ENCODE measurements at regions not wholly inside any gene's neighbourhood (a gene's known extent, or its start where the extent isn't known, plus 50 kb on each side); places are given as distances from the start of the nearest gene placed in this dataset.
"Not testable (repeated sequence)": the region's sequence is repeated elsewhere in the genome, so short reads cannot be mapped to it uniquely, and the experiment has no call there.

- H3K27me3 ChIP-seq (ENCODE audit: control insufficient read depth, insufficient read depth, low read length), result no peaks in the 10 kb centered on the region
- H3K36me3 ChIP-seq (ENCODE audit: control insufficient read depth, insufficient read depth, low read length), result no peaks in the 10 kb centered on the region
- no peak overlapping the region for H3K27ac ChIP-seq (ENCODE audit: low read length)
- no peak overlapping the region for H3K4me3 ChIP-seq (ENCODE audit: low read length)
- H3K4me1 ChIP-seq (ENCODE audit: control insufficient read depth, insufficient read depth, low read length), result no peaks in the 10 kb centered on the region
- no peaks in the 10 kb centered on the region for H3K9me3 ChIP-seq (ENCODE audit: control insufficient read depth, low read depth, low read length)
- DNase-seq, result no peak
These were observed 95.5 kb downstream of the BMP15 start for GRCh38 chrX:51006064-51006463.

GRCh38 chrX:51024106-51024696 is 113.7 kb downstream of the BMP15 start:
- no peak for DNase-seq
- Histone ChIP-seq H3K4me3 (ENCODE audit: low read length) (no peak overlapping the region), H3K27ac (ENCODE audit: low read length) (no peak overlapping the region), H3K36me3 (ENCODE audit: control insufficient read depth, insufficient read depth, low read length) (no peaks in the 10 kb centered on the region), H3K27me3 (ENCODE audit: control insufficient read depth, insufficient read depth, low read length) (no peaks in the 10 kb centered on the region), H3K9me3 (ENCODE audit: control insufficient read depth, low read depth, low read length) (no peaks in the 10 kb centered on the region), H3K4me1 (ENCODE audit: control insufficient read depth, insufficient read depth, low read length) (no peaks in the 10 kb centered on the region)
- no CpG with 5 or more reads among the region's 5 CpGs for WGBS (ENCODE audit: insufficient coverage, low lambda C conversion rate)

- no peaks in the 10 kb centered on the region for H3K27me3 ChIP-seq (ENCODE audit: control insufficient read depth, insufficient read depth, low read length)
- no CpG with 5 or more reads among the region's 3 CpGs for WGBS (ENCODE audit: insufficient coverage, low lambda C conversion rate)
- H3K36me3 ChIP-seq (ENCODE audit: control insufficient read depth, insufficient read depth, low read length), result no peaks in the 10 kb centered on the region
- no peaks in the 10 kb centered on the region for H3K9me3 ChIP-seq (ENCODE audit: control insufficient read depth, low read depth, low read length)
- H3K4me3 ChIP-seq (ENCODE audit: low read length), result no peak overlapping the region
- no peaks in the 10 kb centered on the region for H3K4me1 ChIP-seq (ENCODE audit: control insufficient read depth, insufficient read depth, low read length)
- H3K27ac ChIP-seq (ENCODE audit: low read length), result no peak overlapping the region
- no peak for DNase-seq
These were observed 116.3 kb downstream of the BMP15 start for GRCh38 chrX:51026862-51027261.

- Histone ChIP-seq H3K36me3 (ENCODE audit: control insufficient read depth, insufficient read depth, low read length) (no peaks in the 10 kb centered on the region), H3K27me3 (ENCODE audit: control insufficient read depth, insufficient read depth, low read length) (no peaks in the 10 kb centered on the region), H3K4me1 (ENCODE audit: control insufficient read depth, insufficient read depth, low read length) (no peaks in the 10 kb centered on the region), H3K4me3 (ENCODE audit: low read length) (no peak overlapping the region), H3K27ac (ENCODE audit: low read length) (no peak overlapping the region), H3K9me3 (ENCODE audit: control insufficient read depth, low read depth, low read length) (no peaks in the 10 kb centered on the region)
- no CpG with 5 or more reads among the region's 3 CpGs for WGBS (ENCODE audit: insufficient coverage, low lambda C conversion rate)
- no peak for DNase-seq
These were observed 125.2 kb downstream of the BMP15 start for GRCh38 chrX:51035746-51036145.

GRCh38 chrX:51047950-51048349 is 137.4 kb downstream of the BMP15 start:
- Histone ChIP-seq H3K4me3 (ENCODE audit: low read length) (no peak overlapping the region), H3K27me3 (ENCODE audit: control insufficient read depth, insufficient read depth, low read length) (no peaks in the 10 kb centered on the region), H3K36me3 (ENCODE audit: control insufficient read depth, insufficient read depth, low read length) (no peaks in the 10 kb centered on the region), H3K27ac (ENCODE audit: low read length) (no peak overlapping the region), H3K4me1 (ENCODE audit: control insufficient read depth, insufficient read depth, low read length) (no peaks in the 10 kb centered on the region), H3K9me3 (ENCODE audit: control insufficient read depth, low read depth, low read length) (no peaks in the 10 kb centered on the region)
- WGBS (ENCODE audit: insufficient coverage, low lambda C conversion rate), result no CpG with 5 or more reads among the region's 2 CpGs
- DNase-seq, result no peak

GRCh38 chrX:51053741-51054140 is 143.2 kb downstream of the BMP15 start:
- DNase-seq, result no peak
- no peak overlapping the region for H3K27ac ChIP-seq (ENCODE audit: low read length)
- H3K4me1 ChIP-seq (ENCODE audit: control insufficient read depth, insufficient read depth, low read length), result no peaks in the 10 kb centered on the region
- WGBS (ENCODE audit: insufficient coverage, low lambda C conversion rate), result no CpG with 5 or more reads among the region's 6 CpGs
- no peaks in the 10 kb centered on the region for H3K36me3 ChIP-seq (ENCODE audit: control insufficient read depth, insufficient read depth, low read length)
- no peaks in the 10 kb centered on the region for H3K9me3 ChIP-seq (ENCODE audit: control insufficient read depth, low read depth, low read length)
- H3K27me3 ChIP-seq (ENCODE audit: control insufficient read depth, insufficient read depth, low read length), result no peaks in the 10 kb centered on the region
- H3K4me3 ChIP-seq (ENCODE audit: low read length), result no peak overlapping the region

- H3K27ac ChIP-seq (ENCODE audit: low read length), result no peak overlapping the region
- no peak for DNase-seq
- H3K9me3 ChIP-seq (ENCODE audit: control insufficient read depth, low read depth, low read length), result no peaks in the 10 kb centered on the region
- no peak overlapping the region for H3K4me3 ChIP-seq (ENCODE audit: low read length)
- no peaks in the 10 kb centered on the region for H3K36me3 ChIP-seq (ENCODE audit: control insufficient read depth, insufficient read depth, low read length)
- no peaks in the 10 kb centered on the region for H3K27me3 ChIP-seq (ENCODE audit: control insufficient read depth, insufficient read depth, low read length)
- no peaks in the 10 kb centered on the region for H3K4me1 ChIP-seq (ENCODE audit: control insufficient read depth, insufficient read depth, low read length)
These were observed 187.5 kb downstream of the BMP15 start for GRCh38 chrX:51098046-51098445.

- H3K4me1 ChIP-seq (ENCODE audit: control insufficient read depth, insufficient read depth, low read length); H3K4me3 ChIP-seq (ENCODE audit: low read length); H3K27me3 ChIP-seq (ENCODE audit: control insufficient read depth, insufficient read depth, low read length); DNase-seq; H3K27ac ChIP-seq (ENCODE audit: low read length); H3K9me3 ChIP-seq (ENCODE audit: control insufficient read depth, low read depth, low read length); H3K36me3 ChIP-seq (ENCODE audit: control insufficient read depth, insufficient read depth, low read length): not testable (repeated sequence)
- no CpG with 5 or more reads among the region's 52 CpGs for WGBS (ENCODE audit: insufficient coverage, low lambda C conversion rate)
These were observed 208.8 kb downstream of the BMP15 start for GRCh38 chrX:51119058-51119926.

- not testable (repeated sequence) for H3K36me3 ChIP-seq (ENCODE audit: control insufficient read depth, insufficient read depth, low read length); H3K4me1 ChIP-seq (ENCODE audit: control insufficient read depth, insufficient read depth, low read length); H3K9me3 ChIP-seq (ENCODE audit: control insufficient read depth, low read depth, low read length); H3K27me3 ChIP-seq (ENCODE audit: control insufficient read depth, insufficient read depth, low read length); H3K4me3 ChIP-seq (ENCODE audit: low read length); H3K27ac ChIP-seq (ENCODE audit: low read length); DNase-seq
- WGBS (ENCODE audit: insufficient coverage, low lambda C conversion rate), result no CpG with 5 or more reads among the region's 4 CpGs
These were observed 206.9 kb upstream of the NUDT10 start for GRCh38 chrX:51125743-51126142.

GRCh38 chrX:51144828-51145442 is 187.7 kb upstream of the NUDT10 start:
- no peaks in the 10 kb centered on the region for H3K27me3 ChIP-seq (ENCODE audit: control insufficient read depth, insufficient read depth, low read length)
- no CpG with 5 or more reads among the region's 3 CpGs for WGBS (ENCODE audit: insufficient coverage, low lambda C conversion rate)
- no peaks in the 10 kb centered on the region for H3K9me3 ChIP-seq (ENCODE audit: control insufficient read depth, low read depth, low read length)
- no peaks in the 10 kb centered on the region for H3K36me3 ChIP-seq (ENCODE audit: control insufficient read depth, insufficient read depth, low read length)
- H3K4me1 ChIP-seq (ENCODE audit: control insufficient read depth, insufficient read depth, low read length), result no peaks in the 10 kb centered on the region
- H3K4me3 ChIP-seq (ENCODE audit: low read length), result no peak overlapping the region
- peak; percentile 4 to 7 for DNase-seq
- H3K27ac ChIP-seq (ENCODE audit: low read length), result no peak overlapping the region
